Endothelial cell of umbilical vein (primary cell): ENCODE measurements at regions not wholly inside any gene's neighbourhood (a gene's known extent, or its start where the extent isn't known, plus 50 kb on each side); places are given as distances from the start of the nearest gene placed in this dataset.

Experiments
- BruUV-seq: library from RNA; stranded (reverse); fragments of 400-500 nt; replicated peaks from 2 replicates; lab custom pipeline; 2021; lab: Mats Ljungman, UMichigan
- CTCF ChIA-PET: fragments of 300-600, 350-600 bp; sonication (Branson Sonifier 250); formaldehyde crosslinking; loops from one replicate; lab custom pipeline; 2021; ENCODE audit warnings: antibody characterized with exemption, inconsistent platforms; lab: Charles Lee
- POLR2A ChIA-PET: fragments of 300-600, 350-600 bp; sonication (Branson Sonifier 250); formaldehyde crosslinking; loops from one replicate; lab custom pipeline; 2021; ENCODE audit warnings: antibody characterized with exemption, inconsistent platforms; lab: Charles Lee
- DNase-seq: peaks from one replicate; pipeline ENCODE4 v3.0.0-alpha.2; 2011; ENCODE audit warnings: low read depth, low spot score
- FAIRE-seq: peaks from 2 replicates; lab custom pipeline; 2011; peaks lifted over from hg19 to GRCh38; lab: Jason Lieb, UNC
- H2AFZ ChIP-seq: 2 replicates; pipeline ENCODE4 v1.6.0; 2012; ENCODE audit warnings: low read depth, low read length, control low read depth, inconsistent platforms
- H3K27ac ChIP-seq: 2 replicates; pipeline ENCODE4 v1.5.1; 2011; ENCODE audit warnings: low read depth, mild to moderate bottlenecking, control low read depth, low read length, moderate library complexity; ENCODE audit not compliant: insufficient read depth
- H3K27me3 ChIP-seq, 2 experiments: 2 replicates each; pipeline versions ENCODE4 v1.6.0 to v1.6.1; 2011; ENCODE audit warnings: low read length in 2 of 2, mixed read lengths in 1 of 2; ENCODE audit not compliant: control insufficient read depth in 2 of 2, insufficient read depth in 2 of 2
- H3K36me3 ChIP-seq, 2 experiments: 2 replicates in 1 of 2; 3 replicates in 1 of 2; pipeline ENCODE4 v1.5.1; 2011; ENCODE audit warnings: low read length in 2 of 2, mild to moderate bottlenecking in 1 of 2, moderate library complexity in 1 of 2; ENCODE audit not compliant: control insufficient read depth in 2 of 2, insufficient read depth in 2 of 2; ENCODE audit errors: extremely low read depth in 1 of 2
- H3K4me1 ChIP-seq: 3 replicates; pipeline ENCODE4 v1.5.1; 2011; ENCODE audit warnings: mild to moderate bottlenecking, low read length; ENCODE audit not compliant: control insufficient read depth, insufficient read depth; ENCODE audit errors: extremely low read depth
- H3K4me2 ChIP-seq: 2 replicates; pipeline ENCODE4 v1.6.1; 2011; ENCODE audit warnings: low read length, control low read depth, mixed read lengths; ENCODE audit not compliant: insufficient read depth
- H3K4me3 ChIP-seq, 3 experiments: fragments of 200-600 bp in 1 of 3; sonication (generic), shearing (Covaris generic) in 1 of 3; replicated peaks in 1 of 3; 2 replicates each; pipeline ENCODE4 v1.5.1; 2011 to 2016; ENCODE audit warnings: control low read depth in 3 of 3, low read length in 3 of 3, mild to moderate bottlenecking in 2 of 3, inconsistent platforms in 1 of 3, low read depth in 1 of 3, moderate library complexity in 1 of 3; ENCODE audit not compliant: insufficient read depth in 1 of 3
- H3K79me2 ChIP-seq: 2 replicates; pipeline ENCODE4 v1.6.0; 2012; ENCODE audit warnings: low read length, inconsistent platforms; ENCODE audit not compliant: control insufficient read depth, insufficient read depth
- H3K9ac ChIP-seq: replicated peaks from 2 replicates; pipeline ENCODE3; 2011; ENCODE audit warnings: low read length, control low read depth; ENCODE audit not compliant: insufficient read depth; ENCODE audit errors: extremely low read depth
- H3K9me1 ChIP-seq: replicated peaks from 3 replicates; pipeline ENCODE4 v1.6.0; 2011; ENCODE audit warnings: mild to moderate bottlenecking, low read length; ENCODE audit not compliant: control insufficient read depth, insufficient read depth; ENCODE audit errors: extremely low read depth
- H3K9me3 ChIP-seq: replicated peaks from 2 replicates; pipeline ENCODE4 v1.5.1; 2012; ENCODE audit warnings: low read length, inconsistent platforms; ENCODE audit not compliant: control insufficient read depth, insufficient read depth
- H4K20me1 ChIP-seq: replicated peaks from 2 replicates; pipeline ENCODE3; 2011; ENCODE audit warnings: mild to moderate bottlenecking, low read length; ENCODE audit not compliant: control insufficient read depth, insufficient read depth; ENCODE audit errors: extremely low read depth
- EZH2 ChIP-seq: IDR thresholded peaks from 2 replicates; pipeline ENCODE4 v1.6.1; 2012; ENCODE audit warnings: borderline replicate concordance, low read depth, mild to moderate bottlenecking, moderate library complexity, low read length, inconsistent platforms; ENCODE audit not compliant: severe bottlenecking
- FOS ChIP-seq: IDR thresholded peaks from 2 replicates; pipeline ENCODE4 v1.6.1; 2011; ENCODE audit warnings: mild to moderate bottlenecking, low read length, moderate library complexity, borderline replicate concordance; ENCODE audit not compliant: insufficient read depth
- MYC ChIP-seq: IDR thresholded peaks from one replicate; pipeline ENCODE4 v1.6.1; 2011; ENCODE audit warnings: mild to moderate bottlenecking, low read depth, low read length
- dilution Hi-C: fragments of 300-500 bp; cut with MboI; formaldehyde crosslinking; loops from one replicate; pipeline ENCODE4 v1.15.0; 2019; ENCODE audit warnings: low sequenced_read_pairs; ENCODE audit not compliant: extremely low pct_ligation_motif_present
- intact Hi-C: fragments of 100-400 bp; cut with micrococcal nuclease; formaldehyde crosslinking; loops from one replicate; pipeline ENCODE4 v1.10.0; 2022
- TF ChIP-seq, protein P1 (sequence below): IDR thresholded peaks from 2 replicates; pipeline ENCODE4 v1.6.1; 2011; ENCODE audit not compliant: insufficient read depth, insufficient read length

DNA sequence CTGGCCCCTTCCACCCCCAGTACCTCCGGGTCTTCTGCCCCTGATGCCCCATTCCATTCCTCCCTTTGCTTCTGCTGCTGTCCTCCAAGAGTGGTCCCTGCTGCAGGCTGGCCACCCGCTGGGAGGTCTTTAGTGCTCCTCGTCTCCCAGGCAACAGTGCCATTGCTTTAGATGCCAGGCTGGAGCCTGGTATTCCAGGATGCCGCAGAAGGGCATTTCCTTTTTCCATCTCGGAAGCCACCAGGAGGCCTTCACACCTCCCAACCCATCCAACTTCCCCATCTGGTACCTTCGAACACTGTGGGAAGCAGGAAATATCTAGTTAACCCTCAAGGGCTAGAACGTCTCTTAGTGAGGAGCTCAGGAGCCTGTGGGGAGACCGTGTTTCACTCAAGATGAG is 92.9 kb upstream of the DUSP5 start:
- Histone ChIP-seq H4K20me1 (no peaks in the 10 kb centered on the region), H3K9me3 (no peaks in the 10 kb centered on the region), H2AFZ (no peak overlapping the region), H3K27me3 (no peaks in the 10 kb centered on the region), H3K4me1 (peaks cover 48% of the 10 kb centered on the region), H3K9ac (no peak overlapping the region), H3K36me3 (no peaks in the 10 kb centered on the region), H3K27ac (no peak overlapping the region), H3K79me2 (no peaks in the 10 kb centered on the region), H3K9me1 (no peaks in the 10 kb centered on the region), H3K4me2 (no peak overlapping the region), H3K4me3 (no peak overlapping the region)
- no TSS peak for BruUV-seq
- no peak for FAIRE-seq
- dilution Hi-C loops, result no loop called here
- no peak for TF ChIP-seq EZH2
- TF ChIP-seq, protein P1, sequence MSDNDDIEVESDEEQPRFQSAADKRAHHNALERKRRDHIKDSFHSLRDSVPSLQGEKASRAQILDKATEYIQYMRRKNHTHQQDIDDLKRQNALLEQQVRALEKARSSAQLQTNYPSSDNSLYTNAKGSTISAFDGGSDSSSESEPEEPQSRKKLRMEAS, result no peak
- TF ChIP-seq FOS, result no peak
- no peak for TF ChIP-seq MYC
- intact Hi-C loops, result no loop called here
- CTCF ChIA-PET, result interaction anchor here (1.0 to 1.4 kb wide), 3 partner anchors 11 to 52 kb away, joined by 3 to 4 read pairs (median 3); no protein-coding TSS in a partner anchor
- POLR2A ChIA-PET, result no interaction called here
- DNase-seq, result no peak

GRCh38 chr10:110405380-110405779 is 92.3 kb upstream of the DUSP5 start:
- FAIRE-seq, result no peak
- CTCF ChIA-PET, result interaction anchor here (1.0 to 1.4 kb wide), 3 partner anchors 10 to 52 kb away, joined by 3 to 4 read pairs (median 3); no protein-coding TSS in a partner anchor

More at GRCh38 chr10:110405380-110405779, 92.3 kb upstream of the DUSP5 start:
- no peaks in the 10 kb centered on the region for H4K20me1 ChIP-seq
- intact Hi-C loops, result no loop called here
- POLR2A ChIA-PET, result no interaction called here
- H3K4me1 ChIP-seq, result peaks cover 48% of the 10 kb centered on the region
- TF ChIP-seq FOS, result no peak
- no peak overlapping the region for H3K9ac ChIP-seq
- no peaks in the 10 kb centered on the region for H3K9me1 ChIP-seq
- H3K9me3 ChIP-seq, result no peaks in the 10 kb centered on the region
- no peak overlapping the region for H3K4me2 ChIP-seq
- no peaks in the 10 kb centered on the region for H3K79me2 ChIP-seq
- H3K27ac ChIP-seq, result no peak overlapping the region
- no peaks in the 10 kb centered on the region for H3K36me3 ChIP-seq
- no peaks in the 10 kb centered on the region for H3K27me3 ChIP-seq
- dilution Hi-C loops, result no loop called here
- H3K4me3 ChIP-seq, result no peak overlapping the region
- no peak for DNase-seq
- no TSS peak for BruUV-seq
- H2AFZ ChIP-seq, result no peak overlapping the region
